IMR-90 (cell line): ENCODE measurements at regions not wholly inside any gene's neighbourhood (a gene's known extent, or its start where the extent isn't known, plus 50 kb on each side); places are given as distances from the start of the nearest gene placed in this dataset.
"Not testable (repeated sequence)": the region's sequence is repeated elsewhere in the genome, so short reads cannot be mapped to it uniquely, and the experiment has no call there.

ENCODE experiments used
- ATAC-seq: fragments of 200-7000 bp; cut with Tn5 transposase; 2 replicates; pipeline ENCODE4 v1.9.1; 2020; ENCODE audit warnings: low read depth, mild to moderate bottlenecking, moderate library complexity
- BruUV-seq: library from RNA; stranded (reverse); fragments of 400-500 nt; replicated peaks from 2 replicates; lab custom pipeline; 2021; lab: Mats Ljungman, UMichigan
- CTCF ChIA-PET: fragments of 300-600 bp; formaldehyde crosslinking; extraction: SDS; loops from one replicate; lab custom pipeline; 2021; ENCODE audit warnings: antibody characterized with exemption; lab: Yijun Ruan, JAX
- POLR2A ChIA-PET: fragments of 300-600 bp; sonication (Branson Sonifier 250); formaldehyde crosslinking; loops from one replicate; lab custom pipeline; 2022; ENCODE audit warnings: antibody characterized with exemption; ENCODE audit not compliant: unreplicated experiment; lab: Charles Lee
- DNase-seq: peaks from one replicate; pipeline ENCODE4 v3.0.0; 2013
- H2AFZ ChIP-seq: replicated peaks from 2 replicates; pipeline ENCODE3; 2013; ENCODE audit warnings: low read length, mild to moderate bottlenecking; ENCODE audit not compliant: poor library complexity
- H2AK5ac ChIP-seq: 2 replicates; pipeline ENCODE4 v1.6.1; 2013; ENCODE audit warnings: low read depth, low read length, inconsistent platforms
- H2AK9ac ChIP-seq: replicated peaks from 2 replicates; pipeline ENCODE3; 2013; ENCODE audit warnings: mild to moderate bottlenecking, low read depth, low read length, moderate library complexity; ENCODE audit not compliant: poor library complexity
- H2BK120ac ChIP-seq: 2 replicates; pipeline ENCODE4 v1.6.1; 2013; ENCODE audit warnings: low read depth, low read length, inconsistent platforms
- H2BK15ac ChIP-seq: 3 replicates; pipeline ENCODE4 v1.6.1; 2013; ENCODE audit warnings: low read depth, low read length, inconsistent platforms
- H2BK20ac ChIP-seq: 2 replicates; pipeline ENCODE4 v1.6.1; 2013; ENCODE audit warnings: low read depth, mild to moderate bottlenecking, inconsistent platforms, low read length, moderate library complexity
- H2BK5ac ChIP-seq: 2 replicates; pipeline ENCODE4 v1.6.1; 2013; ENCODE audit warnings: mild to moderate bottlenecking, low read depth, low read length, inconsistent platforms; ENCODE audit not compliant: poor library complexity, severe bottlenecking
- H3K14ac ChIP-seq: replicated peaks from 2 replicates; pipeline ENCODE4 v1.6.1; 2013; ENCODE audit warnings: low read depth, low read length, inconsistent platforms
- H3K18ac ChIP-seq: 2 replicates; pipeline ENCODE4 v1.6.1; 2013; ENCODE audit warnings: low read depth, low read length, control low read depth
- H3K23ac ChIP-seq: 2 replicates; pipeline ENCODE4 v1.6.1; 2013; ENCODE audit warnings: low read depth, low read length, inconsistent platforms
- H3K27ac ChIP-seq: 2 replicates; pipeline ENCODE4 v1.5.1; 2013; ENCODE audit warnings: mild to moderate bottlenecking, control low read depth, low read length; ENCODE audit not compliant: insufficient read depth
- H3K27me3 ChIP-seq: 2 replicates; pipeline ENCODE4 v1.6.1; 2013; ENCODE audit warnings: low read length; ENCODE audit not compliant: control insufficient read depth, insufficient read depth
- H3K36me3 ChIP-seq: 2 replicates; pipeline ENCODE4 v1.6.1; 2013; ENCODE audit warnings: low read length, mixed read lengths; ENCODE audit not compliant: control insufficient read depth, insufficient read depth
- H3K4ac ChIP-seq: 2 replicates; pipeline ENCODE4 v1.6.1; 2013; ENCODE audit warnings: low read depth, low read length, inconsistent platforms
- H3K4me1 ChIP-seq: 2 replicates; pipeline ENCODE4 v1.6.1; 2013; ENCODE audit warnings: low read length, mixed read lengths; ENCODE audit not compliant: control insufficient read depth, insufficient read depth
- H3K4me2 ChIP-seq: 2 replicates; pipeline ENCODE4 v1.6.1; 2013; ENCODE audit warnings: low read depth, mild to moderate bottlenecking, control low read depth, low read length, moderate library complexity
- H3K4me3 ChIP-seq: 2 replicates; pipeline ENCODE4 v1.5.1; 2013; ENCODE audit warnings: low read depth, mild to moderate bottlenecking, control low read depth, low read length, moderate library complexity; ENCODE audit not compliant: insufficient read depth
- H3K56ac ChIP-seq: 2 replicates; pipeline ENCODE4 v1.6.1; 2013; ENCODE audit warnings: low read length, inconsistent platforms; ENCODE audit not compliant: insufficient read depth; ENCODE audit errors: extremely low read depth
- H3K79me1 ChIP-seq, 2 experiments: 2 replicates each; pipeline ENCODE4 v1.6.1; 2013; ENCODE audit warnings: low read length in 2 of 2, inconsistent platforms in 1 of 2, low read depth in 1 of 2
- H3K9ac ChIP-seq: 2 replicates; pipeline ENCODE4 v1.6.1; 2013; ENCODE audit warnings: low read depth, low read length, control low read depth
- H3K9me1 ChIP-seq: 2 replicates; pipeline ENCODE4 v1.6.1; 2013; ENCODE audit warnings: low read length, inconsistent platforms; ENCODE audit not compliant: insufficient read depth
- H3K9me3 ChIP-seq: 2 replicates; pipeline ENCODE4 v1.6.1; 2013; ENCODE audit warnings: low read length; ENCODE audit not compliant: control insufficient read depth, insufficient read depth
- H4K20me1 ChIP-seq: 2 replicates; pipeline ENCODE4 v1.6.1; 2013; ENCODE audit warnings: low read length, inconsistent platforms; ENCODE audit not compliant: insufficient read depth
- H4K5ac ChIP-seq: 2 replicates; pipeline ENCODE4 v1.6.1; 2013; ENCODE audit warnings: mild to moderate bottlenecking, low read depth, low read length, control low read depth
- H4K8ac ChIP-seq, 2 experiments: 2 replicates each; pipeline ENCODE4 v1.6.1; 2013; ENCODE audit warnings: low read depth in 2 of 2, low read length in 2 of 2, control low read depth in 1 of 2, inconsistent platforms in 1 of 2
- H4K91ac ChIP-seq: 2 replicates; pipeline ENCODE4 v1.6.1; 2013; ENCODE audit warnings: low read depth, low read length, inconsistent platforms; ENCODE audit not compliant: insufficient read depth
- CEBPB ChIP-seq: IDR thresholded peaks from 2 replicates; pipeline ENCODE4 v1.6.1; 2012; ENCODE audit warnings: low read depth, low read length, improper control_type of control experiment
- WGBS, 2 experiments: methylation state at CpG; one replicate each; pipeline versions ENCODE4 v1.1.5 to v1.1.7; 2013; ENCODE audit warnings: missing lambda C conversion rate in 2 of 2; ENCODE audit not compliant: insufficient read length in 1 of 2; ENCODE audit errors: extremely low coverage in 2 of 2; 5-methylcytosine and 5-hydroxymethylcytosine counted together
- dilution Hi-C: fragments of 300-500 bp; cut with HindIII; formaldehyde crosslinking; loops from one replicate; pipeline ENCODE4 v1.14.3; 2018; ENCODE audit warnings: low sequenced_read_pairs; ENCODE audit not compliant: unreplicated experiment
- in situ Hi-C: fragments of 300-500 bp; cut with MboI; formaldehyde crosslinking; loops from 3 replicates; pipeline ENCODE4 v1.14.3; 2019; ENCODE audit warnings: low sequenced_read_pairs, inconsistent platforms, mixed read lengths
- intact Hi-C: fragments of 100-400 bp; cut with micrococcal nuclease; formaldehyde crosslinking; loops from 2 replicates; pipeline ENCODE4 v1.10.0; 2022

DNA sequence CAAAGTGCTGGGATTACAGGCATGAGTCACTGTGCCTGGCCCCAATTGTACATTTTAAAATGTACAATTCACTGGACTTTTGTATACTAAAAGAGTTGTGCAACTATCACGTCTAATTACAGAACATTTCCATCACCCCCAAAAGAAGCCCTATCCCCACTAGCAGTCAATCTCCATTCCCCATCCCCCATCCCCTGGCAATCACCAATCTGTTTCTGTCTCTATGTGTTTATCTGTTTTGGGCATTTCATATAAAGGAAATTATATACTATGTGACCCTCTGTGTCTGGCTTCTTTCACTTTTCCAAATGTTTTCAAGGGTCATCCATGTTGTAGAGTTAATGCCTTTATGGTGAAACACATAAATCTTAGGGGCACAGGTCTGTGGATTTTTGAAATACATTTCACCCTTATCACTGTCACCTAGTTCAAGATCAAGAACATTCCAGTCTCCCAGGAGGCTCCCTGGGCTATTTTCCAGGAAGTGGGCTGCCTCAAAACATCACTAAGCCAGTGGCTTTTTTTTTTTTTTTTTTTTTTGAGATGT is 129.2 kb downstream of the CRLF3 start:
- H3K4me1 ChIP-seq, H3K27ac ChIP-seq, POLR2A ChIA-PET, H4K8ac ChIP-seq, H3K27me3 ChIP-seq, H3K9me3 ChIP-seq, H3K9me1 ChIP-seq, H2BK120ac ChIP-seq, H4K5ac ChIP-seq, H2BK15ac ChIP-seq, H3K56ac ChIP-seq, H2AFZ ChIP-seq, CTCF ChIA-PET, H3K36me3 ChIP-seq, in situ Hi-C loops, H3K23ac ChIP-seq, dilution Hi-C loops, H3K9ac ChIP-seq, BruUV-seq, H3K4me3 ChIP-seq, H3K79me1 ChIP-seq, H2BK20ac ChIP-seq, H3K4ac ChIP-seq, H4K91ac ChIP-seq, H2AK9ac ChIP-seq, H3K18ac ChIP-seq, H3K14ac ChIP-seq, H2AK5ac ChIP-seq: not testable (repeated sequence)
- DNase-seq (peak; percentile 41), ATAC-seq (peak; percentile 40)
- Histone ChIP-seq H4K20me1 (peaks cover 12% of the 10 kb centered on the region), H2BK5ac (peak overlapping the region; percentile 11), H3K4me2 (peak overlapping the region; percentile 69; the same call in 1 of the 2 replicates)
- peak; percentile 76 for TF ChIP-seq CEBPB
- no CpG with 5 or more reads among the region's 1 CpG for WGBS, 2 experiments
- intact Hi-C loops, result loop anchor here (10.0 kb wide), 1 partner anchor 91 kb away; no protein-coding TSS in a partner anchor

DNA sequence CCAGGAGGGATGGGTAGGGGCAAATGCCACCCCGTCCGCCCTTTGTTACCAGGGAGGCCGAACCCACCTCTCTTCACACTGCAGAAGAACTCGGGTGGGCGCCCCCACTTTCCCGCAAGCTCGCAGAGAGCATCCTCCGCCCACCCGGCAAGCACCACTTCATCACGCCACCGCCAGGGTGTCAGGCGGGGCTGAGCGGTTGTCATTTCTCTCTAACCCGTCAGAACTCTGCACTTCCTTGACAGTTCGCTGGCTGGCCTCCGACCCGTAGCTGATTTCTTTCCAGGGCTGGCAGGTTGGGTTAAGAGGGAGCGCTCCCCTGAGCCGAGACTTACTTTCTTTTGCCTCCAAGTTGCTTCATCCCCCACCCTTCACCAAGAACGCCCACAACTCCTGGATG is 130.7 kb downstream of the CRLF3 start:
- DNase-seq, dilution Hi-C loops: not testable (repeated sequence)

More for the DNA sequence above, 130.7 kb downstream of the CRLF3 start:
- H2AFZ ChIP-seq, H3K36me3 ChIP-seq, H3K56ac ChIP-seq, H3K4me3 ChIP-seq, H3K4ac ChIP-seq, H2BK20ac ChIP-seq, in situ Hi-C loops, H3K4me1 ChIP-seq, H3K9me3 ChIP-seq, H3K9me1 ChIP-seq, POLR2A ChIA-PET, H3K27me3 ChIP-seq, H3K9ac ChIP-seq, H2AK5ac ChIP-seq, BruUV-seq, H3K18ac ChIP-seq, CTCF ChIA-PET, H4K91ac ChIP-seq, H2BK5ac ChIP-seq, H3K27ac ChIP-seq, H2AK9ac ChIP-seq, H4K8ac ChIP-seq, H3K79me1 ChIP-seq, H3K14ac ChIP-seq, ATAC-seq, H3K23ac ChIP-seq, H2BK15ac ChIP-seq, H4K5ac ChIP-seq, H2BK120ac ChIP-seq: not testable (repeated sequence)
- Histone ChIP-seq H3K4me2 (0 out of 2 replicates have a peak overlapping the region, but pooled peaks have one; percentile 26), H4K20me1 (peaks cover 12% of the 10 kb centered on the region)
- no CpG with 5 or more reads among the region's 20 CpGs for WGBS, 2 experiments
- intact Hi-C loops, result loop anchor here (10.0 kb wide), 1 partner anchor 89 kb away; no protein-coding TSS in a partner anchor
